A549 (cell line): ENCODE measurements at regions not wholly inside any gene's neighbourhood (a gene's known extent, or its start where the extent isn't known, plus 50 kb on each side); places are given as distances from the start of the nearest gene placed in this dataset.

Experiments used
- ATAC-seq, 2 experiments: fragments of 200-7000 bp in 1 of 2; fragments of >200 bp in 1 of 2; cut with Nextera tagmentation in 1 of 2; cut with Tn5 transposase in 1 of 2; 3 replicates each; pipeline versions ENCODE4 v1.8.0 to v1.9.1; 2018 to 2020; ENCODE audit warnings: mild to moderate bottlenecking in 1 of 2, moderate library complexity in 1 of 2
- CTCF ChIA-PET: fragments of 300-600 bp; sonication (Branson Sonifier 250); formaldehyde crosslinking; extraction: SDS; loops from one replicate; lab custom pipeline; 2021; ENCODE audit warnings: antibody characterized with exemption, inconsistent platforms; lab: Yijun Ruan, JAX
- POLR2A ChIA-PET: fragments of 350-600 bp; formaldehyde crosslinking; extraction: SDS; loops from one replicate; lab custom pipeline; 2021; ENCODE audit warnings: antibody characterized with exemption, inconsistent platforms; lab: Yijun Ruan, JAX
- DNase-seq, 2 experiments: peaks; one replicate each; pipeline versions ENCODE4 v3.0.0 to v3.0.0-alpha.2; 2011 to 2016; ENCODE audit warnings: low read depth in 1 of 2, low spot score in 1 of 2
- FAIRE-seq: peaks from 2 replicates; lab custom pipeline; 2011; peaks lifted over from hg19 to GRCh38; lab: Jason Lieb, UNC
- H3K27ac ChIP-seq, 2 experiments: fragments of >200 bp; sonication (Bioruptor Twin); formaldehyde crosslinking; 3 replicates each; pipeline ENCODE4 v1.5.1; 2016 to 2017
- H3K4me1 ChIP-seq: fragments of >200 bp; sonication (Bioruptor Twin); formaldehyde crosslinking; 3 replicates; pipeline ENCODE4 v1.6.1; 2016
- H3K4me2 ChIP-seq: fragments of >200 bp; sonication (Bioruptor Twin); formaldehyde crosslinking; 3 replicates; pipeline ENCODE4 v1.6.1; 2016
- H3K4me3 ChIP-seq: fragments of >200 bp; sonication (Bioruptor Twin); formaldehyde crosslinking; 3 replicates; pipeline ENCODE4 v1.5.1; 2016
- H3K9me3 ChIP-seq: fragments of >200 bp; sonication (Bioruptor Twin); formaldehyde crosslinking; 3 replicates; pipeline ENCODE4 v1.6.1; 2016
- BHLHE40 ChIP-seq: IDR thresholded peaks from 2 replicates; pipeline ENCODE4 v1.6.1; 2012; ENCODE audit warnings: low read depth, low read length, inconsistent platforms
- CBX2 ChIP-seq: fragments of 200-600 bp; sonication (generic); IDR thresholded peaks from 2 replicates; pipeline ENCODE4 v1.6.1; 2016; ENCODE audit warnings: low read depth, mild to moderate bottlenecking, borderline replicate concordance
- CBX8 ChIP-seq: fragments of 200-600 bp; sonication (generic); IDR thresholded peaks from 2 replicates; pipeline ENCODE4 v1.6.1; 2016
- CEBPB ChIP-seq, 2 experiments: fragments of >200 bp in 1 of 2; sonication (Bioruptor Twin) in 1 of 2; formaldehyde crosslinking in 1 of 2; IDR thresholded peaks; 2 replicates each; pipeline ENCODE4 v1.6.1; 2012 to 2016
- EHMT2 ChIP-seq: fragments of 200-600 bp; sonication (generic); IDR thresholded peaks from 2 replicates; pipeline ENCODE4 v1.6.1; 2016; ENCODE audit warnings: antibody characterized with exemption, low read depth, mild to moderate bottlenecking, moderate library complexity
- EP300 ChIP-seq, 2 experiments: fragments of >200 bp; sonication (Bioruptor Twin); formaldehyde crosslinking; IDR thresholded peaks; 2 replicates in 1 of 2; 3 replicates in 1 of 2; pipeline ENCODE4 v1.6.1; 2016 to 2017
- ESRRA ChIP-seq: fragments of 150-350 bp; IDR thresholded peaks from 2 replicates; pipeline ENCODE4 v1.6.1; 2014; ENCODE audit warnings: mild to moderate bottlenecking, low read length, borderline replicate concordance
- FOSB ChIP-seq: fragments of 250-450 bp; sonication (Bioruptor Pico); IDR thresholded peaks from 2 replicates; pipeline ENCODE4 v1.5.0; 2020; ENCODE audit warnings: mild to moderate bottlenecking, moderate library complexity
- FOXS1 ChIP-seq: fragments of 250-450 bp; sonication (Bioruptor Pico); IDR thresholded peaks from 2 replicates; pipeline ENCODE4 v1.5.0; 2020; ENCODE audit warnings: mild to moderate bottlenecking, moderate library complexity
- GATA3 ChIP-seq: IDR thresholded peaks from 2 replicates; pipeline ENCODE4 v1.6.1; 2012; ENCODE audit warnings: borderline replicate concordance
- HEYL ChIP-seq: fragments of 250-450 bp; sonication (Bioruptor Pico); IDR thresholded peaks from 2 replicates; pipeline ENCODE4 v1.8.0; 2021; ENCODE audit warnings: mild to moderate bottlenecking, moderate library complexity
- HOXA7 ChIP-seq: fragments of 250-450 bp; sonication (Bioruptor Pico); IDR thresholded peaks from 2 replicates; pipeline ENCODE4 v1.5.0; 2020; ENCODE audit warnings: mild to moderate bottlenecking, moderate library complexity
- KDM1A ChIP-seq: fragments of 200-600 bp; sonication (generic); IDR thresholded peaks from 2 replicates; pipeline ENCODE4 v1.6.1; 2016; ENCODE audit warnings: low read depth, mild to moderate bottlenecking
- MAZ ChIP-seq: fragments of 150-350 bp; IDR thresholded peaks from 2 replicates; pipeline ENCODE4 v1.6.1; 2014; ENCODE audit warnings: antibody characterized with exemption, low read depth, low read length, borderline replicate concordance
- NPAS2 ChIP-seq: fragments of 250-450 bp; sonication (Bioruptor Pico); IDR thresholded peaks from 2 replicates; pipeline ENCODE4 v1.8.0; 2022; ENCODE audit warnings: mild to moderate bottlenecking, moderate library complexity, borderline replicate concordance
- POLR2AphosphoS2 ChIP-seq: conservative IDR thresholded peaks from 2 replicates; pipeline ENCODE4 v1.6.1; 2012; ENCODE audit warnings: low read length, improper control_type of control experiment, inconsistent platforms
- RARB ChIP-seq: fragments of 250-450 bp; sonication (Bioruptor Pico); IDR thresholded peaks from 2 replicates; pipeline ENCODE4 v1.8.0; 2021; ENCODE audit warnings: mild to moderate bottlenecking, moderate library complexity
- RCOR1 ChIP-seq: fragments of 150-350 bp; IDR thresholded peaks from 2 replicates; pipeline ENCODE4 v1.6.1; 2014; ENCODE audit warnings: antibody characterized with exemption, low read length, low read depth
- SREBF2 ChIP-seq: fragments of 450-650 bp; IDR thresholded peaks from 2 replicates; pipeline ENCODE4 v1.6.1; 2014; ENCODE audit warnings: mild to moderate bottlenecking, moderate library complexity
- TP53 ChIP-seq: fragments of 250-450 bp; sonication (Bioruptor Pico); IDR thresholded peaks from 2 replicates; pipeline ENCODE4 v1.5.0; 2021; ENCODE audit warnings: mild to moderate bottlenecking, moderate library complexity
- ZC3H11A ChIP-seq: fragments of 450-650 bp; IDR thresholded peaks from 2 replicates; pipeline ENCODE4 v1.6.1; 2014; ENCODE audit warnings: antibody characterized with exemption, mild to moderate bottlenecking
- ZNF302 ChIP-seq: fragments of 250-450 bp; sonication (Bioruptor Pico); IDR thresholded peaks from 2 replicates; pipeline ENCODE4 v1.9.0; 2021; ENCODE audit warnings: inconsistent platforms, mild to moderate bottlenecking, moderate library complexity
- ZSCAN20 ChIP-seq: fragments of 250-450 bp; sonication (Bioruptor Pico); IDR thresholded peaks from 2 replicates; pipeline ENCODE4 v1.8.0; 2022; ENCODE audit warnings: mild to moderate bottlenecking, moderate library complexity
- WGBS: methylation state at CpG from one replicate; pipeline ENCODE4 v1.1.6; 2017; ENCODE audit errors: missing lambda C conversion rate; 5-methylcytosine and 5-hydroxymethylcytosine counted together
- TF ChIP-seq, protein P1 (sequence below): fragments of 150-350 bp; IDR thresholded peaks from 2 replicates; pipeline ENCODE4 v1.6.1; 2014; ENCODE audit warnings: low read depth, mild to moderate bottlenecking, low read length
- TF ChIP-seq, protein P2 (sequence below): IDR thresholded peaks from 2 replicates; pipeline ENCODE4 v1.6.1; 2012; ENCODE audit warnings: low read depth, borderline replicate concordance
- TF ChIP-seq, protein P3 (sequence below): IDR thresholded peaks from 2 replicates; pipeline ENCODE4 v1.6.1; 2012
- TF ChIP-seq, protein P4 (sequence below): fragments of 250-450 bp; sonication (Bioruptor Pico); IDR thresholded peaks from 2 replicates; pipeline ENCODE4 v1.5.0; 2020; ENCODE audit warnings: low read depth, mild to moderate bottlenecking, moderate library complexity
- TF ChIP-seq, protein P5 (sequence below): fragments of 450-650 bp; IDR thresholded peaks from 2 replicates; pipeline ENCODE4 v1.6.1; 2014; ENCODE audit warnings: antibody characterized with exemption

DNA sequence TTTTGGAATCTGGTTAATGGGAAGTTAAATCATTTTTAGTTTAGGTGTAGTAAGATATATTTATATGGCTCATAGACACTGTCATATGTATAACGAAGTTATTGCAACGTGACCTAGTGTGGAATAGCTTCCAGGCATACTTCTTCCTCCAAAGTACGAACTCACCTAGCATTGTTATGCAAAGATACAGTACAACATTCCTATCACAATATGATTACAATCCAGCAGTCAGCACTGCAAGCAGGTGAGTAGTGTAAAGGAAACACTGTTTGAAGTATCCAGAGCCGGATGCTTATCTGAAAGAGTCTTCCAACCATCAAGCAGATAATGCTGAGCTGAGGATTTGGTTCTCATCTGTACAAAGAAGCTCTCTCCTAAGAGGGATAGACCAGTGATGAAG, 754.4 kb upstream of the IGFBP3 start:
- FAIRE-seq = no peak
- CTCF ChIA-PET = no interaction called here
- Histone ChIP-seq H3K4me3 (no peak overlapping the region), H3K4me2 (no peak overlapping the region), H3K27ac (no peak overlapping the region)
- TF ChIP-seq, protein P1, sequence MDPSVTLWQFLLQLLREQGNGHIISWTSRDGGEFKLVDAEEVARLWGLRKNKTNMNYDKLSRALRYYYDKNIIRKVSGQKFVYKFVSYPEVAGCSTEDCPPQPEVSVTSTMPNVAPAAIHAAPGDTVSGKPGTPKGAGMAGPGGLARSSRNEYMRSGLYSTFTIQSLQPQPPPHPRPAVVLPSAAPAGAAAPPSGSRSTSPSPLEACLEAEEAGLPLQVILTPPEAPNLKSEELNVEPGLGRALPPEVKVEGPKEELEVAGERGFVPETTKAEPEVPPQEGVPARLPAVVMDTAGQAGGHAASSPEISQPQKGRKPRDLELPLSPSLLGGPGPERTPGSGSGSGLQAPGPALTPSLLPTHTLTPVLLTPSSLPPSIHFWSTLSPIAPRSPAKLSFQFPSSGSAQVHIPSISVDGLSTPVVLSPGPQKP = no peak
- TF ChIP-seq RCOR1 = no peak
- no peak for TF ChIP-seq EP300 (IDR thresholded peaks at IDR 0.05)
- TF ChIP-seq, all 56 proteins: peak for 0
- DNase-seq (no peak), ATAC-seq (no peak)
- Histone ChIP-seq H3K9me3 (no peaks in the 10 kb centered on the region), H3K4me1 (no peaks in the 10 kb centered on the region)
- POLR2A ChIA-PET = no interaction called here
- WGBS = 72% methylated on average over 4 of the region's 4 CpGs

DNA sequence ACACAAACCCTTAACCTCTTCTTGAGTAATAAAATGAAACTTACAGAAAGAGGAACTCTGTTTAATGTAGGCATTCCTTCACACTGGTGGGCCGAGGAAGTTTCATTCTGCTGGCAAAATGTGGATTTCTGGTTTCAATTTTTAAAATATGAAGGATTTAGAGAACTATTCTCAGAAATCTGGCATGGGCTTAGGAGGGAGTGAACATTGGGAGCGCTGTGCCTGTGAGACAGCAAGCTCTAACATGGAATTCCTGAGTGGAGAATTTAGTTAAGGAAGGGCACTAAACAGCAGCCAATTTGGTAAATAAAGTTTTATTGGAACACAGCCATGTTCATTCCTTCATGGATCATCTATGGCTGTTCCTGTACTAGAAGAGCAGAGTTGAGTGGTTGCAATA, 751.8 kb upstream of the IGFBP3 start:
- no peak overlapping the region for H3K4me3 ChIP-seq
- H3K4me1 ChIP-seq = no peaks in the 10 kb centered on the region
- ATAC-seq = no peak
- FAIRE-seq = no peak
- POLR2A ChIA-PET = no interaction called here
- no peak overlapping the region for H3K4me2 ChIP-seq
- CTCF ChIA-PET = interaction anchor here (1.1 to 1.4 kb wide), 2 partner anchors 105 to 751 kb away, joined by 3 read pairs; no protein-coding TSS in a partner anchor
- TF ChIP-seq, protein P2, sequence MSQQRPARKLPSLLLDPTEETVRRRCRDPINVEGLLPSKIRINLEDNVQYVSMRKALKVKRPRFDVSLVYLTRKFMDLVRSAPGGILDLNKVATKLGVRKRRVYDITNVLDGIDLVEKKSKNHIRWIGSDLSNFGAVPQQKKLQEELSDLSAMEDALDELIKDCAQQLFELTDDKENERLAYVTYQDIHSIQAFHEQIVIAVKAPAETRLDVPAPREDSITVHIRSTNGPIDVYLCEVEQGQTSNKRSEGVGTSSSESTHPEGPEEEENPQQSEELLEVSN = no peak
- TF ChIP-seq HEYL (CRISPR knock-in tag) = no peak
- TF ChIP-seq BHLHE40 = no peak
- no peak for TF ChIP-seq RARB (CRISPR knock-in tag)
- no peak for TF ChIP-seq FOSB (CRISPR knock-in tag)
- TF ChIP-seq ZC3H11A = no peak
- no peak for TF ChIP-seq MAZ
- TF ChIP-seq POLR2AphosphoS2 = no peak
- DNase-seq = no peak
- WGBS = 63% methylated on average over 2 of the region's 2 CpGs
- no peak overlapping the region for H3K27ac ChIP-seq
- H3K9me3 ChIP-seq = no peaks in the 10 kb centered on the region

DNA sequence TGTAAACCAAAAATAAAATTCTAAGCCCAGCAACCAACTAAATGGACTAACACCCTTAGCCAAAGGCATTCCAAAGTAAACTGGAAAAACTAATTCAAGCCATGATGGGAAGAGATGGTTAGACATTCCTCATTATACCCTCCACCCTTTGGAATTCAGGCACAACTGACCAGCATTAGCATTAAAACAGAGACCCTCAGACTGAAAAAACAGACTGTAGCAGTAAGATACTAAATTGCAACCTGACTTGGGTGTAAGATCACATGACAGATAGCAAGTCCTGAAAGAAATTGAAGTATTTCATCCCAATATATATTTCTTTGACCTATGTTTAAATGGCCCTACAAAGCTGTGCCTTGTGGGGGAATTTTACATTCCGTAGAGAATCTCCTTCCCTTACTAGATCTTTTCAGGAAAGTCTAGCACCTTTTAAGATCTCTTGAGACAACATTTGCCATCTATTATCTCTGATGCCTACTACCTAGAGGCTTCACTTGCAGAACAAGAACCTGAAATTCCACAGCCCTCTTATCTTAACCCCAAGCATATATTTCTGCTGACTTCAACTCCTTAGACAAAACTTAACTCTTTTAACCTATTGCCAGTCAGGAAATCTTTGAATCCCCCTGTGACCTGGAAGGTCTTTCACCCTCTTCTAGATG, 750.2 kb upstream of the IGFBP3 start:
- Histone ChIP-seq H3K4me2 (no peak overlapping the region), H3K4me3 (no peak overlapping the region), H3K27ac (no peak overlapping the region), H3K4me1 (no peaks in the 10 kb centered on the region), H3K9me3 (no peaks in the 10 kb centered on the region)
- DNase-seq (no peak), FAIRE-seq (no peak)
- CTCF ChIA-PET = no interaction called here
- TF ChIP-seq, protein P3, sequence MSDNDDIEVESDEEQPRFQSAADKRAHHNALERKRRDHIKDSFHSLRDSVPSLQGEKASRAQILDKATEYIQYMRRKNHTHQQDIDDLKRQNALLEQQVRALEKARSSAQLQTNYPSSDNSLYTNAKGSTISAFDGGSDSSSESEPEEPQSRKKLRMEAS = no peak
- no peak for TF ChIP-seq ZSCAN20 (CRISPR knock-in tag)
- TF ChIP-seq CBX2 = no peak
- TF ChIP-seq RCOR1 = no peak
- TF ChIP-seq HEYL (CRISPR knock-in tag) = no peak
- TF ChIP-seq NPAS2 = no peak
- no peak for TF ChIP-seq EHMT2
- TF ChIP-seq, all 56 proteins: peak for 0
- 85% methylated on average over 1 of the region's 1 CpG for WGBS
- POLR2A ChIA-PET = no interaction called here
- ATAC-seq = no peak

DNA sequence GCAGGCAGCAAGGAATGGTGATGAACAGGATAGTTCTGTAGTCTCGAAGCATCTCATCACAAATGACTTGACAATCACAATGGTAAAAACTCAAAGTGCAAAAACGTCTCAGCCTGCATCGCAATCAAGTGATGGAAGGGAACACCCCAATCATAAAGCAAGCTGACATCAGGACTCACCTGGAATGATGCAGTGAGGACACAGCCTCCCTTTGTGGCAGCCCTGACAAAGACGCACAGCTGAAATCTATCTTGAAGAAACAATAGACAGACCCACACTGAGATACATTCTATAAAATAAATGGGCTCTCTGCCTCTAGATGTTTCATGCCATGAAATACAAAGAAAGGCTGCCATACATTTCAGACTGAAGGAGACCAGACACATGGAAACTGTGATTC, 748.0 kb upstream of the IGFBP3 start:
- POLR2A ChIA-PET = no interaction called here
- H3K9me3 ChIP-seq = no peaks in the 10 kb centered on the region
- no peaks in the 10 kb centered on the region for H3K4me1 ChIP-seq
- H3K4me3 ChIP-seq = no peak overlapping the region
- no peak for ATAC-seq
- no peak for FAIRE-seq
- H3K4me2 ChIP-seq = no peak overlapping the region
- CTCF ChIA-PET = no interaction called here
- no peak overlapping the region for H3K27ac ChIP-seq
- 73% methylated on average over 4 of the region's 4 CpGs for WGBS
- TF ChIP-seq ZNF302 (no peak), FOXS1 (no peak), CEBPB (IDR thresholded peaks at IDR 0.05) (no peak), GATA3 (no peak), TP53 (CRISPR knock-in tag) (no peak), EP300 (IDR thresholded peaks at IDR 0.05) (no peak), HEYL (CRISPR knock-in tag) (no peak), ESRRA (no peak), FOSB (CRISPR knock-in tag) (no peak), CBX8 (no peak), HOXA7 (no peak), CBX2 (no peak), KDM1A (no peak), SREBF2 (no peak)
- TF ChIP-seq, protein P4, sequence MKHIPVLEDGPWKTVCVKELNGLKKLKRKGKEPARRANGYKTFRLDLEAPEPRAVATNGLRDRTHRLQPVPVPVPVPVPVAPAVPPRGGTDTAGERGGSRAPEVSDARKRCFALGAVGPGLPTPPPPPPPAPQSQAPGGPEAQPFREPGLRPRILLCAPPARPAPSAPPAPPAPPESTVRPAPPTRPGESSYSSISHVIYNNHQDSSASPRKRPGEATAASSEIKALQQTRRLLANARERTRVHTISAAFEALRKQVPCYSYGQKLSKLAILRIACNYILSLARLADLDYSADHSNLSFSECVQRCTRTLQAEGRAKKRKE = no peak
- TF ChIP-seq, protein P5, sequence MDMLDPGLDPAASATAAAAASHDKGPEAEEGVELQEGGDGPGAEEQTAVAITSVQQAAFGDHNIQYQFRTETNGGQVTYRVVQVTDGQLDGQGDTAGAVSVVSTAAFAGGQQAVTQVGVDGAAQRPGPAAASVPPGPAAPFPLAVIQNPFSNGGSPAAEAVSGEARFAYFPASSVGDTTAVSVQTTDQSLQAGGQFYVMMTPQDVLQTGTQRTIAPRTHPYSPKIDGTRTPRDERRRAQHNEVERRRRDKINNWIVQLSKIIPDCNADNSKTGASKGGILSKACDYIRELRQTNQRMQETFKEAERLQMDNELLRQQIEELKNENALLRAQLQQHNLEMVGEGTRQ = no peak
- DNase-seq = no peak
